OCI-LY3 (cell line): ENCODE measurements at regions not wholly inside any gene's neighbourhood (a gene's known extent, or its start where the extent isn't known, plus 50 kb on each side); places are given as distances from the start of the nearest gene placed in this dataset.

Experiments used
- H2AFZ ChIP-seq: fragments of 200-600, 300-600 bp; shearing (Covaris generic); 2 replicates; pipeline ENCODE4 v1.6.0; 2014; ENCODE audit warnings: antibody characterized with exemption, low read depth, low read length
- H3K27ac ChIP-seq: fragments of 200-600, 300-600 bp; sonication (generic); 2 replicates; pipeline ENCODE4 v1.5.1; 2014; ENCODE audit warnings: mild to moderate bottlenecking, low read length, moderate library complexity, mixed read lengths
- H3K27me3 ChIP-seq: fragments of 200-600, 300-600 bp; sonication (generic); 2 replicates; pipeline ENCODE4 v1.6.1; 2014; ENCODE audit warnings: low read depth, low read length, mixed read lengths
- H3K36me3 ChIP-seq: fragments of 200-600, 300-600 bp; sonication (generic); replicated peaks from 2 replicates; pipeline ENCODE3; 2014; ENCODE audit warnings: low read depth, low read length, mixed read lengths
- H3K4me1 ChIP-seq: fragments of 300-600, 200-600 bp; sonication (generic); 2 replicates; pipeline ENCODE4 v1.6.1; 2014; ENCODE audit warnings: low read length, mixed read lengths
- H3K4me2 ChIP-seq: fragments of 200-600, 300-600 bp; sonication (generic); 2 replicates; pipeline ENCODE4 v1.6.1; 2014; ENCODE audit warnings: low read length, mixed read lengths
- H3K4me3 ChIP-seq: fragments of 300-600, 200-600 bp; sonication (generic); 2 replicates; pipeline ENCODE4 v1.5.1; 2014; ENCODE audit warnings: antibody characterized with exemption, mild to moderate bottlenecking, low read length, moderate library complexity
- H3K79me2 ChIP-seq: fragments of 300-600, 200-600 bp; shearing (Covaris generic); 2 replicates; pipeline ENCODE4 v1.6.1; 2014; ENCODE audit warnings: mild to moderate bottlenecking, low read length, mixed read lengths
- H3K9ac ChIP-seq: fragments of 300-600, 200-600 bp; shearing (Covaris generic); 2 replicates; pipeline ENCODE4 v1.6.0; 2014; ENCODE audit warnings: mild to moderate bottlenecking, low read length, moderate library complexity
- H3K9me3 ChIP-seq: fragments of 200-600, 300-600 bp; shearing (Covaris generic); 2 replicates; pipeline ENCODE4 v1.6.1; 2014; ENCODE audit warnings: low read length, mixed read lengths; ENCODE audit not compliant: insufficient read depth
- H4K20me1 ChIP-seq: fragments of 200-600, 300-600 bp; sonication (generic); 2 replicates; pipeline ENCODE4 v1.6.1; 2016; ENCODE audit warnings: low read length, mixed read lengths; ENCODE audit not compliant: insufficient read depth
- EZH2phosphoT487 ChIP-seq: fragments of 200-600 bp; shearing (Covaris generic); IDR thresholded peaks from 2 replicates; pipeline ENCODE4 v1.6.1; 2018; ENCODE audit warnings: antibody characterized with exemption, mixed run types, low read depth
- TF ChIP-seq, protein P1 (sequence below): fragments of 200-600, 300-600 bp; sonication (generic); IDR thresholded peaks from 2 replicates; pipeline ENCODE4 v1.5.1; 2014; ENCODE audit warnings: antibody characterized with exemption, low read length, low read depth

DNA sequence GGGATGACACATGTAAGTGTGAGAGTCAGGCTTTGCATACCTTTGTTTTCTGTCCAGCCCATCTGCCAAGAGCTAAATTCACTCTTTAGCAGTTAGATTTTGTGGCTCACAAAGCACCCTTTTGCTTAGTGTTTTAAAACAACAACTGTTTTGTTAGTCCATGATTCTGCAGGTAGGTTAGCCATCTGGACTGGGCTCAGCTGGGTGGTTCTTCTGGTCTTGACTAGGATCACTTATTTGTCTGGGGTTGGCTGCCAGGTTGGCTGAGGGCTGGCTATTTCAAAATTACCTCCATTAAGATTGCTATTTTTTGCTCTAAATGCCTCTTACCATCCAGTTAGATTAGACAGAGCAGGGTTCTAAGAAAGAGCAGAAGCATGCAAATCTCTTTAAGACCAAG, 489.3 kb downstream of the BTBD3 start:
- Histone ChIP-seq H3K36me3 (no peaks in the 10 kb centered on the region), H3K9ac (no peak overlapping the region), H3K27me3 (no peaks in the 10 kb centered on the region), H3K9me3 (peaks cover 5% of the 10 kb centered on the region; the same call in 1 of the 2 replicates), H3K79me2 (no peaks in the 10 kb centered on the region), H4K20me1 (no peaks in the 10 kb centered on the region), H3K4me2 (no peak overlapping the region), H3K4me3 (no peak overlapping the region), H3K27ac (no peak overlapping the region), H2AFZ (no peak overlapping the region), H3K4me1 (no peaks in the 10 kb centered on the region)
- no peak for TF ChIP-seq EZH2phosphoT487
- TF ChIP-seq, protein P1, sequence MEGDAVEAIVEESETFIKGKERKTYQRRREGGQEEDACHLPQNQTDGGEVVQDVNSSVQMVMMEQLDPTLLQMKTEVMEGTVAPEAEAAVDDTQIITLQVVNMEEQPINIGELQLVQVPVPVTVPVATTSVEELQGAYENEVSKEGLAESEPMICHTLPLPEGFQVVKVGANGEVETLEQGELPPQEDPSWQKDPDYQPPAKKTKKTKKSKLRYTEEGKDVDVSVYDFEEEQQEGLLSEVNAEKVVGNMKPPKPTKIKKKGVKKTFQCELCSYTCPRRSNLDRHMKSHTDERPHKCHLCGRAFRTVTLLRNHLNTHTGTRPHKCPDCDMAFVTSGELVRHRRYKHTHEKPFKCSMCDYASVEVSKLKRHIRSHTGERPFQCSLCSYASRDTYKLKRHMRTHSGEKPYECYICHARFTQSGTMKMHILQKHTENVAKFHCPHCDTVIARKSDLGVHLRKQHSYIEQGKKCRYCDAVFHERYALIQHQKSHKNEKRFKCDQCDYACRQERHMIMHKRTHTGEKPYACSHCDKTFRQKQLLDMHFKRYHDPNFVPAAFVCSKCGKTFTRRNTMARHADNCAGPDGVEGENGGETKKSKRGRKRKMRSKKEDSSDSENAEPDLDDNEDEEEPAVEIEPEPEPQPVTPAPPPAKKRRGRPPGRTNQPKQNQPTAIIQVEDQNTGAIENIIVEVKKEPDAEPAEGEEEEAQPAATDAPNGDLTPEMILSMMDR: no peak

DNA sequence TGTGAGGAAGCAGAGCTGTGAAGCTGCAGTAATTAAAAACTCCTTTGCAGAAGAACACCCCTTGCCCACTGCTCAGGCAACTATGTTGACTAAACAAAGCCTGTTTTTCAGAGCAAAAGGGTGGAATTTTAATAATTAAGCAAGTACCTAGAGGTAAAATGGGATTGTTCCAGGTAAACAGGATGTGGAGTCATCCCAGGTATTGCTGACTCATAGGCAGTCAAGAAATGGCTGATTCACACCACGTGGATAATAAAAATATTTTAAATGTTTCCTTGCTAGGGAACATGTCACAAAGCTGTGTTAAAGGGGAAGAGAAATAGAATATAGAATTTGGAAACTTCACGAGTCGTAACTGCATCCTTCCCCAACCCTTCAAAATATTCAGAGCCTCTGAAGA, 491.8 kb downstream of the BTBD3 start:
- Histone ChIP-seq H4K20me1 (no peaks in the 10 kb centered on the region), H3K27ac (no peak overlapping the region), H3K36me3 (no peaks in the 10 kb centered on the region), H3K4me1 (no peaks in the 10 kb centered on the region), H3K79me2 (no peaks in the 10 kb centered on the region), H3K27me3 (no peaks in the 10 kb centered on the region), H3K9ac (no peak overlapping the region), H3K4me2 (no peak overlapping the region), H3K9me3 (peaks cover 5% of the 10 kb centered on the region; the same call in 1 of the 2 replicates), H3K4me3 (no peak overlapping the region), H2AFZ (no peak overlapping the region)
- no peak for TF ChIP-seq EZH2phosphoT487
- TF ChIP-seq, protein P1: no peak

DNA sequence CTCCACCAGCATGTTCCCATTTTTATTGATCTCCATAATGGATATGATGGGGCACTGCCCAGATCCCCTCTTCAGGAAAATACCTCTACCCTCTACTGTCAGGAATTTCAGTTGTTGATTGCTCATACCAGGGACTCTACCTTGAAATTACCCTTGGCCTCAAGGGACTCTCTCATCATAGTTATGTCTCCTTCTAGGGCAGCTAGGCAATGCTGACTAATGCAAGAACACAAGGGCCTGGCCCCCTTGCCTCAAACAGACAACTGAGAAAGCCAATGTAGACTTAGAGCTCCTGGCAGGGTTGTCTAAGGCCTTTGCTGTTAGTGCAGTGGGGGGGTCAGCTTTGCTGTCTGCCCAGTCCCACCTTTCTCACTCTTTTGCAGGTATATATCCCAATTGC, 493.1 kb downstream of the BTBD3 start:
- Histone ChIP-seq H4K20me1 (no peaks in the 10 kb centered on the region), H3K79me2 (no peaks in the 10 kb centered on the region), H3K9me3 (peaks cover 5% of the 10 kb centered on the region; the same call in 1 of the 2 replicates), H3K9ac (no peak overlapping the region), H3K4me3 (no peak overlapping the region), H3K27ac (no peak overlapping the region), H3K4me1 (no peaks in the 10 kb centered on the region), H3K4me2 (no peak overlapping the region), H3K36me3 (no peaks in the 10 kb centered on the region), H2AFZ (no peak overlapping the region), H3K27me3 (no peaks in the 10 kb centered on the region)
- TF ChIP-seq, protein P1: no peak
- TF ChIP-seq EZH2phosphoT487: no peak

DNA sequence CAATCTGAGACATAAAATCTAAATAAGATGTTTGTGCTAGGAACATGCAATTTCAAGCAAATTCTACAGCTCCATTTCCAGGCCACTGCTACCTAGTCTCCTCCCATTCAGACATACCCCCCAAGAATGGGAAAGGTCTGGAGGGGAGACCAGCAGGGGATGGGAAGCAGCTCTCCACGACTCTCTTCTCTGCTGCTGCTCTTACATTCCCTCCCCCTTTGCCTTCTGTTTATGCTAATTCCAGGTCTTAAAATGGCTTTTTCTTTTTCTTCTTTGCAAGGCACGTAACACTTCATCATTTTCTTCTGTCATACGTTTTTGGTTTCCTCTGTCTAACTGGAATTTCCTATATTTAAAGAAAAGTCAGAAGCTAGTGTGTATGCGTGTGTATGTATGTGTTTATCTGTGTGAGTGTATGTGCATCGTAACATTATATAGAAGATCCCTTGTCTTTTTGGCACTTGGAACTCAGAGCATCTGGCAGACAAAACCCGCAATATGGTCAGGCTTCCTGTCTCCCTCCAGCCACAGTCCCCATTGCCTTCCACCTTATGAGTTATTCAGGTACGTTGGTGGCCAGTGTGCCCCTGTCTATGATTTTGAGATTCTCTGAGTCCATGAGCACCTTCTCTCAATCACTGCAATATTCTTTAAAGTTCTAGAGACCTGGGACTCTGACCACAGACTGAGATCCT, 493.7 kb downstream of the BTBD3 start:
- Histone ChIP-seq H3K4me1 (no peaks in the 10 kb centered on the region), H3K9me3 (peaks cover 5% of the 10 kb centered on the region; the same call in 1 of the 2 replicates), H4K20me1 (no peaks in the 10 kb centered on the region), H3K4me3 (no peak overlapping the region), H3K27ac (no peak overlapping the region), H3K79me2 (no peaks in the 10 kb centered on the region), H3K36me3 (no peaks in the 10 kb centered on the region), H2AFZ (no peak overlapping the region), H3K27me3 (no peaks in the 10 kb centered on the region), H3K4me2 (no peak overlapping the region), H3K9ac (no peak overlapping the region)
- TF ChIP-seq, protein P1: no peak
- TF ChIP-seq EZH2phosphoT487: no peak
